H9 (cell line): ENCODE measurements at regions not wholly inside any gene's neighbourhood (a gene's known extent, or its start where the extent isn't known, plus 50 kb on each side); places are given as distances from the start of the nearest gene placed in this dataset.

Experiments used
- DNase-seq: peaks from one replicate; pipeline ENCODE4 v3.0.0-alpha.2; 2017
- H2AFZ ChIP-seq: one replicate; pipeline ENCODE4 v1.6.1; 2013; ENCODE audit warnings: mild to moderate bottlenecking, low read length, control low read depth, moderate library complexity
- H2AK5ac ChIP-seq: 2 replicates; pipeline ENCODE4 v1.6.1; 2013; ENCODE audit warnings: low read length, control low read depth, mixed read lengths; ENCODE audit not compliant: insufficient read length
- H2BK120ac ChIP-seq: one replicate; pipeline ENCODE4 v1.6.1; 2013; ENCODE audit warnings: low read depth, mild to moderate bottlenecking, low read length, control low read depth, inconsistent platforms; ENCODE audit not compliant: poor library complexity, severe bottlenecking
- H2BK12ac ChIP-seq: 2 replicates; pipeline ENCODE4 v1.6.1; 2013; ENCODE audit warnings: low read length, control low read depth, mixed read lengths, low read depth; ENCODE audit not compliant: insufficient read length
- H2BK15ac ChIP-seq: 2 replicates; pipeline ENCODE4 v1.6.1; 2013; ENCODE audit warnings: low read depth, low read length, control low read depth
- H2BK20ac ChIP-seq: one replicate; pipeline ENCODE4 v1.6.1; 2013; ENCODE audit warnings: low read depth, mild to moderate bottlenecking, low read length, control low read depth, inconsistent platforms; ENCODE audit not compliant: poor library complexity, severe bottlenecking
- H2BK5ac ChIP-seq: 2 replicates; pipeline ENCODE4 v1.6.1; 2013; ENCODE audit warnings: low read length, control low read depth, mixed read lengths; ENCODE audit not compliant: insufficient read length
- H3K14ac ChIP-seq: 2 replicates; pipeline ENCODE4 v1.6.1; 2013; ENCODE audit warnings: low read length, control low read depth; ENCODE audit not compliant: insufficient read depth
- H3K18ac ChIP-seq: 2 replicates; pipeline ENCODE4 v1.6.1; 2013; ENCODE audit warnings: low read depth, mild to moderate bottlenecking, mixed read lengths, low read length, control low read depth; ENCODE audit not compliant: insufficient read length
- H3K23ac ChIP-seq: 2 replicates; pipeline ENCODE4 v1.6.1; 2013; ENCODE audit warnings: low read length, control low read depth, mixed read lengths, low read depth; ENCODE audit not compliant: insufficient read length
- H3K23me2 ChIP-seq: 2 replicates; pipeline ENCODE4 v1.6.1; 2013; ENCODE audit warnings: low read depth, mild to moderate bottlenecking, mixed read lengths, low read length, control low read depth; ENCODE audit not compliant: insufficient read length, poor library complexity, severe bottlenecking
- H3K27ac ChIP-seq: 2 replicates; pipeline ENCODE4 v1.5.1; 2013; ENCODE audit warnings: low read length, control low read depth, mixed read lengths, low read depth; ENCODE audit not compliant: insufficient read length
- H3K27me3 ChIP-seq: 2 replicates; pipeline ENCODE4 v1.6.1; 2013; ENCODE audit warnings: low read length, control low read depth, inconsistent platforms; ENCODE audit not compliant: insufficient read depth
- H3K4ac ChIP-seq: 2 replicates; pipeline ENCODE4 v1.6.1; 2013; ENCODE audit warnings: low read depth, mild to moderate bottlenecking, control low read depth, inconsistent platforms, low read length, moderate library complexity
- H3K4me1 ChIP-seq: 2 replicates; pipeline ENCODE4 v1.6.1; 2013; ENCODE audit warnings: low read length, control low read depth, inconsistent platforms; ENCODE audit not compliant: insufficient read depth
- H3K4me2 ChIP-seq: 2 replicates; pipeline ENCODE4 v1.6.1; 2013; ENCODE audit warnings: low read length, control low read depth, mixed read lengths; ENCODE audit not compliant: insufficient read length, insufficient read depth
- H3K56ac ChIP-seq: 2 replicates; pipeline ENCODE4 v1.6.1; 2013; ENCODE audit warnings: low read depth, mild to moderate bottlenecking, mixed read lengths, low read length, control low read depth; ENCODE audit not compliant: insufficient read length
- H3K79me1 ChIP-seq: 2 replicates; pipeline ENCODE4 v1.6.1; 2013; ENCODE audit warnings: low read depth, mild to moderate bottlenecking, moderate library complexity, low read length, control low read depth, inconsistent platforms; ENCODE audit not compliant: insufficient read depth, poor library complexity, severe bottlenecking
- H3K79me2 ChIP-seq: 2 replicates; pipeline ENCODE4 v1.6.1; 2013; ENCODE audit warnings: low read length, control low read depth, inconsistent platforms; ENCODE audit not compliant: insufficient read depth
- H3K9ac ChIP-seq: 2 replicates; pipeline ENCODE4 v1.6.1; 2013; ENCODE audit warnings: low read length, control low read depth, mixed read lengths; ENCODE audit not compliant: insufficient read length; ENCODE audit errors: extremely low read depth
- H3K9me3 ChIP-seq: one replicate; pipeline ENCODE4 v1.6.1; 2013; ENCODE audit warnings: low read depth, low read length, inconsistent platforms; ENCODE audit not compliant: control insufficient read depth
- H3T11ph ChIP-seq: one replicate; pipeline ENCODE4 v1.6.1; 2013; ENCODE audit warnings: mild to moderate bottlenecking, low read length, control low read depth, inconsistent platforms
- H4K20me1 ChIP-seq: one replicate; pipeline ENCODE4 v1.6.1; 2013; ENCODE audit not compliant: control insufficient read depth, insufficient read length, insufficient read depth
- H4K5ac ChIP-seq: 2 replicates; pipeline ENCODE4 v1.6.1; 2013; ENCODE audit warnings: low read depth, mild to moderate bottlenecking, mixed read lengths, low read length, control low read depth; ENCODE audit not compliant: insufficient read length
- H4K8ac ChIP-seq: replicated peaks from 2 replicates; pipeline ENCODE4 v1.6.1; 2013; ENCODE audit warnings: low read length, control low read depth, mixed read lengths, low read depth; ENCODE audit not compliant: insufficient read length
- H4K91ac ChIP-seq: 2 replicates; pipeline ENCODE4 v1.6.1; 2013; ENCODE audit warnings: low read depth, mild to moderate bottlenecking, moderate library complexity, mixed read lengths, low read length, control low read depth; ENCODE audit not compliant: insufficient read length
- H3K27ac Mint-ChIP-seq, 3 experiments: 2 replicates in 2 of 3; 3 replicates in 1 of 3; pipeline ENCODE4 v1.8.0; 2020 to 2021; ENCODE audit warnings: mixed read lengths in 3 of 3, mild to moderate bottlenecking in 1 of 3, moderate library complexity in 1 of 3
- H3K27me3 Mint-ChIP-seq: 2 replicates; pipeline ENCODE4 v1.8.0; 2021; ENCODE audit warnings: low read depth, mild to moderate bottlenecking, moderate library complexity, mixed read lengths
- H3K36me3 Mint-ChIP-seq, 3 experiments: 2 replicates in 2 of 3; 3 replicates in 1 of 3; pipeline ENCODE4 v1.8.0; 2020 to 2021; ENCODE audit warnings: low read depth in 3 of 3, mixed read lengths in 3 of 3; ENCODE audit not compliant: insufficient read depth in 1 of 3
- H3K4me1 Mint-ChIP-seq, 2 experiments: 2 replicates each; pipeline ENCODE4 v1.8.0; 2020; ENCODE audit warnings: mixed read lengths in 2 of 2
- H3K4me3 Mint-ChIP-seq, 2 experiments: 2 replicates in 1 of 2; 3 replicates in 1 of 2; pipeline ENCODE4 v1.8.0; 2020 to 2021; ENCODE audit warnings: mild to moderate bottlenecking in 2 of 2, mixed read lengths in 2 of 2, moderate library complexity in 1 of 2
- H3K9me3 Mint-ChIP-seq, 2 experiments: 2 replicates in 1 of 2; 3 replicates in 1 of 2; pipeline ENCODE4 v1.8.0; 2020; ENCODE audit warnings: mild to moderate bottlenecking in 2 of 2, mixed read lengths in 2 of 2, moderate library complexity in 1 of 2
- CTCF ChIP-seq: fragments of 200-600 bp; sonication (generic); conservative IDR thresholded peaks from 3 replicates; pipeline ENCODE4 v1.8.0; 2021; ENCODE audit warnings: antibody characterized with exemption, mild to moderate bottlenecking
- whole genome bisulfite sequencing: extraction: QIAGEN DNeasy Blood & Tissue Kit; methylation state at CpG from one replicate; pipeline ENCODE4 v1.1.7; 2013; ENCODE audit warnings: missing lambda C conversion rate, low lambda C conversion rate, mixed read lengths; ENCODE audit not compliant: insufficient read length; ENCODE audit errors: extremely low coverage; 5-methylcytosine and 5-hydroxymethylcytosine counted together

- Histone ChIP-seq H4K91ac (no peak overlapping the region), H2AFZ (no peak overlapping the region), H2BK12ac (no peak overlapping the region), H4K20me1 (no peaks in the 10 kb centered on the region), H3K27ac (no peak overlapping the region), H3K9me3 (no peaks in the 10 kb centered on the region), H4K5ac (no peak overlapping the region), H3K27me3 (no peaks in the 10 kb centered on the region), H3K56ac (no peak overlapping the region), H3T11ph (no peak overlapping the region), H3K23ac (no peak overlapping the region), H3K18ac (no peak overlapping the region), H2BK15ac (no peak overlapping the region), H3K79me2 (no peaks in the 10 kb centered on the region), H3K4me2 (no peak overlapping the region), H3K23me2 (no peaks in the 10 kb centered on the region), H3K14ac (no peak overlapping the region), H2BK20ac (no peak overlapping the region), H3K4me1 (no peaks in the 10 kb centered on the region), H3K79me1 (no peaks in the 10 kb centered on the region), H2BK5ac (no peak overlapping the region), H2AK5ac (no peak overlapping the region), H3K4ac (no peak overlapping the region), H2BK120ac (no peak overlapping the region), H3K9ac (no peak overlapping the region), H4K8ac (no peak overlapping the region)
- Mint-ChIP-seq H3K36me3 (no peaks in the 10 kb centered on the region), H3K27me3 (no peaks in the 10 kb centered on the region), H3K9me3 (no peaks in the 10 kb centered on the region), H3K4me1 (no peaks in the 10 kb centered on the region), H3K4me3 (no peak overlapping the region), H3K27ac (no peak overlapping the region)
- no peak for TF ChIP-seq CTCF
- DNase-seq = no peak
- no CpG with 5 or more reads among the region's 1 CpG for WGBS
Observed at GRCh38 chr2:83650898-83651297, 808.2 kb downstream of the SUCLG1 start.
